ENCODE measurements at regions not wholly inside any gene's neighbourhood (a gene's known extent, or its start where the extent isn't known, plus 50 kb on each side); places are given as distances from the start of the nearest gene placed in this dataset.
"Not testable (repeated sequence)": the region's sequence is repeated elsewhere in the genome, so short reads cannot be mapped to it uniquely, and the experiment has no call there.

GRCh38 chr7:89837515-89837914 is 316.8 kb upstream of the STEAP1 start:
- no peaks in the 10 kb centered on the region for H3K4me1 Mint-ChIP-seq (ENCODE audit: unreplicated experiment)
- DNase-seq (ENCODE audit: extremely low spot score, unreplicated experiment): no peak
- H3K27ac Mint-ChIP-seq (ENCODE audit: unreplicated experiment): no peak overlapping the region
- no peaks in the 10 kb centered on the region for H3K36me3 Mint-ChIP-seq (ENCODE audit: unreplicated experiment)
- no peak overlapping the region for H3K4me3 Mint-ChIP-seq (ENCODE audit: unreplicated experiment)
- no peaks in the 10 kb centered on the region for H3K27me3 Mint-ChIP-seq (ENCODE audit: unreplicated experiment)
- no peak for TF ChIP-seq CTCF (IDR thresholded peaks at IDR 0.05)
- H3K9me3 Mint-ChIP-seq (ENCODE audit: unreplicated experiment): no peaks in the 10 kb centered on the region

DNA sequence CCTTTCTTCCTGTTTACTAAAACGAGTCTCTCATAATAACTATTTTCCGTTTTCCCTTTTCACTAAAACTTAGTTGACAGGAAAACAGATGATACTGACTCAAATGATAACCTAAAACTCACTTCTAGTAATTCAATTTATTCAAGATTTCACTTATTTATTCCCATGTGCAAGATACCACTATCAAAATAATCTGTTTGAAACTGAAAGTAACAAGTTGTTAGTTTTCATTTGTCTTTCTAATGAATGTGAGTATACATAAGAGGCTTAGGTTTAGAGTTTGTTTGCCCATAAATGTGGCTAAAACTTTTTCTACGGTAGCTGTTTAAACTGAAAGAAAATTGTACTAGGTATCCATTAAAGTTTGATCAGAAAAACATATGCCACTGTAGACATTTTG is 314.9 kb upstream of the STEAP1 start:
- no peak overlapping the region for H3K4me3 Mint-ChIP-seq (ENCODE audit: unreplicated experiment)
- H3K4me1 Mint-ChIP-seq (ENCODE audit: unreplicated experiment): no peaks in the 10 kb centered on the region
- H3K9me3 Mint-ChIP-seq (ENCODE audit: unreplicated experiment): no peaks in the 10 kb centered on the region
- no peaks in the 10 kb centered on the region for H3K27me3 Mint-ChIP-seq (ENCODE audit: unreplicated experiment)
- no peak overlapping the region for H3K27ac Mint-ChIP-seq (ENCODE audit: unreplicated experiment)
- no peak for DNase-seq (ENCODE audit: extremely low spot score, unreplicated experiment)
- H3K36me3 Mint-ChIP-seq (ENCODE audit: unreplicated experiment): no peaks in the 10 kb centered on the region
- TF ChIP-seq CTCF (IDR thresholded peaks at IDR 0.05): no peak

DNA sequence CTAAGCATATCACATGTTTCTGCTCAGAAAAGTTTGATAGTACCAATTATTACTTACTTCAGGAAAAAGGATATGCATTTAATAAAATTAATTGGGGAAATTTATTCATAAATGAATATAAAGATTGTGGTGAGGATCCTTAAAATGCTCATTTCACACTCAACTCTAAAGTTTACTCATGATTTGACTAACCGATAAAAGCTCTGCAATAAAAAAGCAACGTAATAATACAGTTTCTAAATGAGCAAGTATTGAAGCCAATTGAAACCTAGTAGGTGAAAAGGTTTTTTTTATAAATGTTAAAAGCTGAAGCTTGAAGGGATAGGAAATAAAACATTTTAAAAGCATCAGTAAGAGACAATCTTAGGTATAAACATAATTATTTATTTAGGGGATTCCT is 308.3 kb upstream of the STEAP1 start:
- Mint-ChIP-seq H3K4me1 (ENCODE audit: unreplicated experiment) (no peaks in the 10 kb centered on the region), H3K27ac (ENCODE audit: unreplicated experiment) (no peak overlapping the region), H3K36me3 (ENCODE audit: unreplicated experiment) (no peaks in the 10 kb centered on the region), H3K9me3 (ENCODE audit: unreplicated experiment) (no peaks in the 10 kb centered on the region), H3K4me3 (ENCODE audit: unreplicated experiment) (no peak overlapping the region), H3K27me3 (ENCODE audit: unreplicated experiment) (peaks cover 3% of the 10 kb centered on the region)
- no peak for DNase-seq (ENCODE audit: extremely low spot score, unreplicated experiment)
- TF ChIP-seq CTCF (IDR thresholded peaks at IDR 0.05): no peak

- TF ChIP-seq CTCF (IDR thresholded peaks at IDR 0.05): no peak
- DNase-seq (ENCODE audit: extremely low spot score, unreplicated experiment): no peak
- Mint-ChIP-seq H3K27me3 (ENCODE audit: unreplicated experiment) (peaks cover 3% of the 10 kb centered on the region), H3K27ac (ENCODE audit: unreplicated experiment) (no peak overlapping the region), H3K4me1 (ENCODE audit: unreplicated experiment) (no peaks in the 10 kb centered on the region), H3K4me3 (ENCODE audit: unreplicated experiment) (no peak overlapping the region), H3K9me3 (ENCODE audit: unreplicated experiment) (no peaks in the 10 kb centered on the region), H3K36me3 (ENCODE audit: unreplicated experiment) (no peaks in the 10 kb centered on the region)
These were observed 305.2 kb upstream of the STEAP1 start for GRCh38 chr7:89849052-89849451.

DNA sequence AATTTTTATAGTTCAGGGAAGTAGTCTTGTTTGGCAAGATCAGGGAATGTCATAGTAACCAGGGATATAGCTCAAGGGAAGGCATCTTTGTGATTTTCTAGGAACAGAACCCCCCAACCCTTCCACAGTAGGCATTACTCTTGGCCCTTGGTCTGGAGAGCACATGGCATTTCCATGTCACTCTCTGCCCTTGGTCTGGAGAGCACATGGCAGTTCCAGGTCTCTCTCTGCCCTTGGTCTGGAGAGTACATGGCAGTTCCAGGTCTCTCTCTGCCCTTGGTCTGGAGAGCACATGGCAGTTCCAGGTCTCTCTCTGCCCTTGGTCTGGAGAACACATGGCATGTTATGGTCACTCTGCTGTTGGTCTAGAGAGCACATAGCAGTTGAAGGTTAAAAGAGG is 297.2 kb upstream of the STEAP1 start:
- not testable (repeated sequence) for H3K27ac Mint-ChIP-seq (ENCODE audit: unreplicated experiment); H3K27me3 Mint-ChIP-seq (ENCODE audit: unreplicated experiment); H3K4me3 Mint-ChIP-seq (ENCODE audit: unreplicated experiment); DNase-seq (ENCODE audit: extremely low spot score, unreplicated experiment); H3K4me1 Mint-ChIP-seq (ENCODE audit: unreplicated experiment); H3K36me3 Mint-ChIP-seq (ENCODE audit: unreplicated experiment)
- peaks cover 27% of the 10 kb centered on the region for H3K9me3 Mint-ChIP-seq (ENCODE audit: unreplicated experiment)

- H3K27me3 Mint-ChIP-seq (ENCODE audit: unreplicated experiment): no peaks in the 10 kb centered on the region
- TF ChIP-seq CTCF (IDR thresholded peaks at IDR 0.05): no peak
- H3K4me1 Mint-ChIP-seq (ENCODE audit: unreplicated experiment): no peaks in the 10 kb centered on the region
- H3K9me3 Mint-ChIP-seq (ENCODE audit: unreplicated experiment): peaks cover 27% of the 10 kb centered on the region
- H3K27ac Mint-ChIP-seq (ENCODE audit: unreplicated experiment): no peak overlapping the region
- H3K36me3 Mint-ChIP-seq (ENCODE audit: unreplicated experiment): no peaks in the 10 kb centered on the region
- no peak for DNase-seq (ENCODE audit: extremely low spot score, unreplicated experiment)
- no peak overlapping the region for H3K4me3 Mint-ChIP-seq (ENCODE audit: unreplicated experiment)
These were observed 296.5 kb upstream of the STEAP1 start for GRCh38 chr7:89857767-89858166.

Measured in osteocyte (in vitro differentiated cells).